HCT116 (cell line): ENCODE measurements at regions not wholly inside any gene's neighbourhood (a gene's known extent, or its start where the extent isn't known, plus 50 kb on each side); places are given as distances from the start of the nearest gene placed in this dataset.

Experiments
- ATAC-seq: fragments of 200-7000 bp; cut with Tn5 transposase; 2 replicates; pipeline ENCODE4 v1.9.1; 2020; ENCODE audit warnings: mild to moderate bottlenecking, moderate library complexity
- BruUV-seq: library from RNA; stranded (reverse); fragments of 400-500 nt; replicated peaks from 2 replicates; lab custom pipeline; 2021; lab: Mats Ljungman, UMichigan
- CTCF ChIA-PET: fragments of 300-600 bp; sonication (Branson Sonifier 250); formaldehyde crosslinking; loops from one replicate; lab custom pipeline; 2021; ENCODE audit warnings: antibody characterized with exemption; lab: Charles Lee
- POLR2A ChIA-PET: fragments of 300-600, 350-600 bp; sonication (Branson Sonifier 250); formaldehyde crosslinking; loops from one replicate; lab custom pipeline; 2021; ENCODE audit warnings: antibody characterized with exemption; lab: Charles Lee
- RAD21 ChIA-PET, 2 experiments: fragments of 300-600 bp; sonication (Branson Sonifier 250); formaldehyde crosslinking; loops; one replicate each; lab custom pipeline; 2023; ENCODE audit warnings: low total read pairs in 2 of 2; ENCODE audit not compliant: uncharacterized antibody in 2 of 2, unreplicated experiment in 2 of 2, low non-redundant PET in 1 of 2; lab: Charles Lee
- DNase-seq: peaks from one replicate; pipeline ENCODE4 v3.0.0-alpha.2; 2010; ENCODE audit warnings: low read depth, low spot score
- H2AFZ ChIP-seq: fragments of 200-600 bp; shearing (Covaris generic), sonication (generic); 2 replicates; pipeline ENCODE4 v1.6.1; 2017; ENCODE audit warnings: low read depth, mixed run types, mixed read lengths, antibody characterized with exemption, low read length; ENCODE audit not compliant: poor library complexity, severe bottlenecking
- H3K27ac ChIP-seq: 2 replicates; pipeline ENCODE4 v1.5.1; 2012; ENCODE audit warnings: low read depth, low read length
- H3K27me3 ChIP-seq: fragments of 200-600 bp; sonication (generic); 2 replicates; pipeline ENCODE4 v1.6.1; 2016; ENCODE audit warnings: mixed run types, low read length, mixed read lengths; ENCODE audit not compliant: insufficient read depth
- H3K36me3 ChIP-seq, 2 experiments: fragments of 200-500 bp in 1 of 2; fragments of 200-600 bp in 1 of 2; sonication (Bioruptor generic) in 1 of 2; sonication (generic) in 1 of 2; 2 replicates each; pipeline versions ENCODE4 v1.5.1 to v1.6.1; 2014 to 2016; ENCODE audit warnings: low read length in 2 of 2, inconsistent platforms in 1 of 2, mixed read lengths in 1 of 2, mixed run types in 1 of 2; ENCODE audit not compliant: insufficient read depth in 2 of 2, control insufficient read depth in 1 of 2
- H3K4me1 ChIP-seq, 2 experiments: fragments of 200-600 bp in 1 of 2; sonication (generic) in 1 of 2; 2 replicates each; pipeline versions ENCODE4 v1.5.1 to v1.6.1; 2012 to 2017; ENCODE audit warnings: low read length in 2 of 2, inconsistent platforms in 1 of 2, mild to moderate bottlenecking in 1 of 2, mixed read lengths in 1 of 2, mixed run types in 1 of 2, moderate library complexity in 1 of 2; ENCODE audit not compliant: insufficient read depth in 2 of 2, control insufficient read depth in 1 of 2
- H3K4me2 ChIP-seq: fragments of 200-600 bp; sonication (generic); 2 replicates; pipeline ENCODE4 v1.6.1; 2017; ENCODE audit warnings: mixed run types, low read length, mixed read lengths
- H3K4me3 ChIP-seq, 2 experiments: fragments of 200-600 bp in 1 of 2; sonication (generic) in 1 of 2; replicated peaks in 1 of 2; 2 replicates each; pipeline ENCODE4 v1.5.1; 2011 to 2016; ENCODE audit warnings: low read length in 2 of 2, control low read depth in 1 of 2, low read depth in 1 of 2, mild to moderate bottlenecking in 1 of 2, mixed read lengths in 1 of 2, mixed run types in 1 of 2
- H3K79me2 ChIP-seq: fragments of 200-600 bp; sonication (generic); 2 replicates; pipeline ENCODE4 v1.6.1; 2017; ENCODE audit warnings: mild to moderate bottlenecking, mixed run types, low read length, moderate library complexity, mixed read lengths; ENCODE audit not compliant: insufficient read depth
- H3K9ac ChIP-seq: fragments of 200-600 bp; sonication (generic); 2 replicates; pipeline ENCODE4 v1.6.1; 2016; ENCODE audit warnings: low read length, mixed read lengths
- H3K9me2 ChIP-seq: fragments of 200-600 bp; sonication (generic), shearing (Covaris generic); 2 replicates; pipeline ENCODE4 v1.6.1; 2017; ENCODE audit warnings: mixed run types, mild to moderate bottlenecking, moderate library complexity; ENCODE audit not compliant: insufficient read depth
- H3K9me3 ChIP-seq, 2 experiments: fragments of 200-500 bp in 1 of 2; fragments of 200-600 bp in 1 of 2; sonication (Bioruptor generic) in 1 of 2; sonication (generic) in 1 of 2; 2 replicates each; pipeline ENCODE4 v1.6.1; 2014 to 2017; ENCODE audit warnings: low read length in 2 of 2, mixed read lengths in 2 of 2, inconsistent platforms in 1 of 2, low read depth in 1 of 2, mild to moderate bottlenecking in 1 of 2, mixed run types in 1 of 2, moderate library complexity in 1 of 2; ENCODE audit not compliant: control insufficient read depth in 1 of 2, insufficient read depth in 1 of 2
- H4K20me1 ChIP-seq: fragments of 200-600 bp; sonication (generic), shearing (Covaris generic); 2 replicates; pipeline ENCODE4 v1.6.1; 2017; ENCODE audit warnings: mixed run types, mild to moderate bottlenecking, moderate library complexity; ENCODE audit not compliant: insufficient read depth
- ATF3 ChIP-seq: IDR thresholded peaks from 2 replicates; pipeline ENCODE4 v1.6.1; 2012
- CEBPB ChIP-seq: IDR thresholded peaks from 2 replicates; pipeline ENCODE4 v1.6.1; 2012; ENCODE audit warnings: low read depth
- ELF1 ChIP-seq: IDR thresholded peaks from 2 replicates; pipeline ENCODE4 v1.6.1; 2012; ENCODE audit warnings: low read depth, borderline replicate concordance
- EZH2 ChIP-seq: fragments of 200-600 bp; sonication (generic); IDR thresholded peaks from 2 replicates; pipeline ENCODE4 v1.6.1; 2017; ENCODE audit warnings: antibody characterized with exemption, mixed run types
- EZH2phosphoT487 ChIP-seq: fragments of 200-600 bp; IDR thresholded peaks from 2 replicates; pipeline ENCODE4 v1.6.1; 2018; ENCODE audit warnings: antibody characterized with exemption, borderline replicate concordance
- MAX ChIP-seq: IDR thresholded peaks from 2 replicates; pipeline ENCODE4 v1.6.1; 2012
- RAD21 ChIP-seq: IDR thresholded peaks from 2 replicates; pipeline ENCODE4 v1.6.1; 2012; ENCODE audit warnings: low read depth, mild to moderate bottlenecking
- SP1 ChIP-seq: IDR thresholded peaks from 2 replicates; pipeline ENCODE4 v1.6.1; 2012; ENCODE audit warnings: low read depth
- TCF7L2 ChIP-seq: IDR thresholded peaks from 2 replicates; pipeline ENCODE4 v1.7.0; 2011; ENCODE audit warnings: borderline replicate concordance, inconsistent platforms; ENCODE audit not compliant: insufficient read depth, insufficient read length; ENCODE audit errors: extremely low read depth
- intact Hi-C: fragments of 100-400 bp; cut with micrococcal nuclease; formaldehyde crosslinking; loops from 2 replicates; pipeline ENCODE4 v1.10.0; 2022
- TF ChIP-seq, protein P1 (sequence below): IDR thresholded peaks from 2 replicates; pipeline ENCODE4 v1.6.1; 2012; ENCODE audit warnings: low read depth

DNA sequence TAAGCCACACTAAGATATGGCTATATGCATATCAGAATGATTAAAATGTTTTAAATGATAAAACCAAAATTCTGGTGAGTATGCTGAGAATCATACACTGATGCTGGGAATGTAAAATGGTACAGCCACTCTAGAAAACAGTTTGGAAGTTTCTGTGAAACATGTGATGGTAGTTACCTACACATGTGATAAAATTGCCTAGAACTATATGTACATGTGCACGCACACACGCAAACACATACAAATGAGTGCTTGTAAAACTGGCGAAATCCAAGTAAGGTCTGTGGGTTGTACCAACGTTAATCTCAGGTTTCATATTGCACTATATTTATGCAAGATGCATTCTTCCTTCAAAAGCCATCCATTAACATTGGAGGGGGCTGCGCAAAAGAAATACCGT lies 195.0 kb upstream of the RAB6C start:
- Histone ChIP-seq H3K36me3 (no peaks in the 10 kb centered on the region), H3K9ac (no peak overlapping the region), H3K27ac (no peak overlapping the region), H3K27me3 (peaks cover 46% of the 10 kb centered on the region), H3K4me1 (no peaks in the 10 kb centered on the region), H3K4me3 (no peak overlapping the region), H3K9me3 (no peaks in the 10 kb centered on the region), H2AFZ (no peak overlapping the region), H4K20me1 (no peaks in the 10 kb centered on the region), H3K9me2 (no peaks in the 10 kb centered on the region), H3K4me2 (no peak overlapping the region), H3K79me2 (no peaks in the 10 kb centered on the region)
- ChIA-PET POLR2A (no interaction called here), RAD21 (no interaction called here), CTCF (no interaction called here)
- DNase-seq (no peak), ATAC-seq (no peak)
- TF ChIP-seq SP1 (no peak), CEBPB (no peak), EZH2phosphoT487 (no peak), ELF1 (no peak), EZH2 (no peak), RAD21 (no peak), TCF7L2 (no peak), MAX (no peak), ATF3 (no peak)
- TF ChIP-seq, protein P1, sequence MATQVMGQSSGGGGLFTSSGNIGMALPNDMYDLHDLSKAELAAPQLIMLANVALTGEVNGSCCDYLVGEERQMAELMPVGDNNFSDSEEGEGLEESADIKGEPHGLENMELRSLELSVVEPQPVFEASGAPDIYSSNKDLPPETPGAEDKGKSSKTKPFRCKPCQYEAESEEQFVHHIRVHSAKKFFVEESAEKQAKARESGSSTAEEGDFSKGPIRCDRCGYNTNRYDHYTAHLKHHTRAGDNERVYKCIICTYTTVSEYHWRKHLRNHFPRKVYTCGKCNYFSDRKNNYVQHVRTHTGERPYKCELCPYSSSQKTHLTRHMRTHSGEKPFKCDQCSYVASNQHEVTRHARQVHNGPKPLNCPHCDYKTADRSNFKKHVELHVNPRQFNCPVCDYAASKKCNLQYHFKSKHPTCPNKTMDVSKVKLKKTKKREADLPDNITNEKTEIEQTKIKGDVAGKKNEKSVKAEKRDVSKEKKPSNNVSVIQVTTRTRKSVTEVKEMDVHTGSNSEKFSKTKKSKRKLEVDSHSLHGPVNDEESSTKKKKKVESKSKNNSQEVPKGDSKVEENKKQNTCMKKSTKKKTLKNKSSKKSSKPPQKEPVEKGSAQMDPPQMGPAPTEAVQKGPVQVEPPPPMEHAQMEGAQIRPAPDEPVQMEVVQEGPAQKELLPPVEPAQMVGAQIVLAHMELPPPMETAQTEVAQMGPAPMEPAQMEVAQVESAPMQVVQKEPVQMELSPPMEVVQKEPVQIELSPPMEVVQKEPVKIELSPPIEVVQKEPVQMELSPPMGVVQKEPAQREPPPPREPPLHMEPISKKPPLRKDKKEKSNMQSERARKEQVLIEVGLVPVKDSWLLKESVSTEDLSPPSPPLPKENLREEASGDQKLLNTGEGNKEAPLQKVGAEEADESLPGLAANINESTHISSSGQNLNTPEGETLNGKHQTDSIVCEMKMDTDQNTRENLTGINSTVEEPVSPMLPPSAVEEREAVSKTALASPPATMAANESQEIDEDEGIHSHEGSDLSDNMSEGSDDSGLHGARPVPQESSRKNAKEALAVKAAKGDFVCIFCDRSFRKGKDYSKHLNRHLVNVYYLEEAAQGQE = no peak
- intact Hi-C loops = no loop called here
- BruUV-seq = no TSS peak
